GM23248 (cell line): ENCODE measurements at regions not wholly inside any gene's neighbourhood (a gene's known extent, or its start where the extent isn't known, plus 50 kb on each side); places are given as distances from the start of the nearest gene placed in this dataset.

ENCODE experiments used
- EZH2 ChIP-seq: fragments of 200-600 bp; sonication (generic); IDR thresholded peaks from 2 replicates; pipeline ENCODE4 v1.6.1; 2018; ENCODE audit warnings: antibody characterized with exemption, mild to moderate bottlenecking; ENCODE audit not compliant: insufficient read depth, poor library complexity, severe bottlenecking
- EZH2phosphoT487 ChIP-seq: fragments of 200-600 bp; sonication (generic); IDR thresholded peaks from 2 replicates; pipeline ENCODE4 v1.6.1; 2018; ENCODE audit warnings: antibody characterized with exemption, moderate library complexity, mild to moderate bottlenecking, low read depth; ENCODE audit not compliant: insufficient read depth

DNA sequence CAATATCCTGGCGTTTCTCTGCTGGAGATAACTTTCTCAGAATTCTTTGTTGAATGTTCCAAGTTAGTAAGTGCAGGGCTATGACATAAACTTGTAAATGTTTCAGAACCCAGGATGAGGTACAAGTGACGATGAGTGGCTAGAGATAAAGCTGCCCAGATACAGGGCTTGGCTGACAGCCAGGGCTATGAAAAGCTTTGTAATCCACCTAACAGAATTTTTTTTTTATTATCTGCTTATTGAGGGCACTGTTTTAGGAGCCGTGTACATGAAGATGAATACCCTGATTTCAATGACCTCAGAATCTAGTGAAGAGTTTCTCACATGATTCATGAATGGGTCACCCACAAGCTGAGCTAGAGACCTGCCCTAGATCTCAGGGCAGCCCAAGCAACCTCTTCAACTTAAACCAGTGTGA is 431.4 kb downstream of the DIPK2A start:
- TF ChIP-seq EZH2 (no peak), EZH2phosphoT487 (no peak)
